ENCODE measurements at regions not wholly inside any gene's neighbourhood (a gene's known extent, or its start where the extent isn't known, plus 50 kb on each side); places are given as distances from the start of the nearest gene placed in this dataset.

GRCh38 chr20:47878601-47879027, 93.3 kb upstream of the SULF2 start:
- POLR2A ChIA-PET, result interaction anchor here (0.6 kb wide), 1 partner anchor 23 kb away, joined by 3 read pairs; no protein-coding TSS in a partner anchor
- Mint-ChIP-seq H3K36me3 (ENCODE audit: insufficient read depth, unreplicated experiment) (no peaks in the 10 kb centered on the region), H3K4me1 (ENCODE audit: insufficient read depth, unreplicated experiment) (no peaks in the 10 kb centered on the region), H3K27me3 (ENCODE audit: insufficient read depth, unreplicated experiment) (no peaks in the 10 kb centered on the region), H3K4me3 (ENCODE audit: unreplicated experiment) (no peak overlapping the region), H3K9me3 (ENCODE audit: unreplicated experiment) (no peaks in the 10 kb centered on the region), H3K27ac (ENCODE audit: low read depth, unreplicated experiment) (no peak overlapping the region)
- no peak for TF ChIP-seq CTCF (IDR thresholded peaks at IDR 0.05; ENCODE audit: unreplicated experiment)
- BruUV-seq (replicated peaks), result no TSS peak
- no peak for DNase-seq (ENCODE audit: unreplicated experiment)
- CTCF ChIA-PET, result interaction anchor here (1.1 kb wide), 1 partner anchor 16 kb away, joined by 3 read pairs; no protein-coding TSS in a partner anchor
- intact Hi-C loops (cut with micrococcal nuclease), result no loop called here

- no peak for DNase-seq (ENCODE audit: unreplicated experiment)
- no peaks in the 10 kb centered on the region for H3K27me3 Mint-ChIP-seq (ENCODE audit: insufficient read depth, unreplicated experiment)
- intact Hi-C loops (cut with micrococcal nuclease), result no loop called here
- CTCF ChIA-PET, result no interaction called here
- no peaks in the 10 kb centered on the region for H3K9me3 Mint-ChIP-seq (ENCODE audit: unreplicated experiment)
- no peak for TF ChIP-seq CTCF (IDR thresholded peaks at IDR 0.05; ENCODE audit: unreplicated experiment)
- POLR2A ChIA-PET, result interaction anchor here (0.6 kb wide), 1 partner anchor 141 kb away, joined by 3 read pairs; no protein-coding TSS in a partner anchor
- no peak overlapping the region for H3K27ac Mint-ChIP-seq (ENCODE audit: low read depth, unreplicated experiment)
- H3K36me3 Mint-ChIP-seq (ENCODE audit: insufficient read depth, unreplicated experiment), result peaks cover 6% of the 10 kb centered on the region
- BruUV-seq (replicated peaks), result no TSS peak
- H3K4me3 Mint-ChIP-seq (ENCODE audit: unreplicated experiment), result no peak overlapping the region
- H3K4me1 Mint-ChIP-seq (ENCODE audit: insufficient read depth, unreplicated experiment), result no peaks in the 10 kb centered on the region
These were observed 91.2 kb upstream of the SULF2 start for GRCh38 chr20:47876311-47877088.

- no peaks in the 10 kb centered on the region for H3K4me1 Mint-ChIP-seq (ENCODE audit: insufficient read depth, unreplicated experiment)
- CTCF ChIA-PET, result no interaction called here
- no peaks in the 10 kb centered on the region for H3K9me3 Mint-ChIP-seq (ENCODE audit: unreplicated experiment)
- no peak for TF ChIP-seq CTCF (IDR thresholded peaks at IDR 0.05; ENCODE audit: unreplicated experiment)
- H3K27me3 Mint-ChIP-seq (ENCODE audit: insufficient read depth, unreplicated experiment), result no peaks in the 10 kb centered on the region
- H3K27ac Mint-ChIP-seq (ENCODE audit: low read depth, unreplicated experiment), result no peak overlapping the region
- H3K4me3 Mint-ChIP-seq (ENCODE audit: unreplicated experiment), result no peak overlapping the region
- BruUV-seq (replicated peaks), result no TSS peak
- H3K36me3 Mint-ChIP-seq (ENCODE audit: insufficient read depth, unreplicated experiment), result peaks cover 6% of the 10 kb centered on the region
- intact Hi-C loops (cut with micrococcal nuclease), result no loop called here
- DNase-seq (ENCODE audit: unreplicated experiment), result no peak
- POLR2A ChIA-PET, result no interaction called here
These were observed 90.2 kb upstream of the SULF2 start for GRCh38 chr20:47875297-47876025.

GRCh38 chr20:47872341-47872740, 87.1 kb upstream of the SULF2 start:
- no peak overlapping the region for H3K4me3 Mint-ChIP-seq (ENCODE audit: unreplicated experiment)
- DNase-seq (ENCODE audit: unreplicated experiment), result no peak
- no peaks in the 10 kb centered on the region for H3K27me3 Mint-ChIP-seq (ENCODE audit: insufficient read depth, unreplicated experiment)
- H3K27ac Mint-ChIP-seq (ENCODE audit: low read depth, unreplicated experiment), result no peak overlapping the region
- H3K36me3 Mint-ChIP-seq (ENCODE audit: insufficient read depth, unreplicated experiment), result peaks cover 6% of the 10 kb centered on the region
- no peaks in the 10 kb centered on the region for H3K9me3 Mint-ChIP-seq (ENCODE audit: unreplicated experiment)
- H3K4me1 Mint-ChIP-seq (ENCODE audit: insufficient read depth, unreplicated experiment), result no peaks in the 10 kb centered on the region
- intact Hi-C loops (cut with micrococcal nuclease), result no loop called here
- no TSS peak for BruUV-seq (replicated peaks)
- CTCF ChIA-PET, result no interaction called here
- POLR2A ChIA-PET, result no interaction called here
- no peak for TF ChIP-seq CTCF (IDR thresholded peaks at IDR 0.05; ENCODE audit: unreplicated experiment)

Measured in MCF 10A (cell line).